Activated CD8-positive, alpha-beta T cell treated with anti-CD3 and anti-CD28 coated beads, Interleukin-2, amount 10 ng/mL, durations not matched to agents 7 days and 5 days (primary cell): ENCODE measurements at regions not wholly inside any gene's neighbourhood (a gene's known extent, or its start where the extent isn't known, plus 50 kb on each side); places are given as distances from the start of the nearest gene placed in this dataset.

Experiments used
- ATAC-seq: fragments of 150-1000 bp; cut with Tn5 transposase; one replicate; pipeline ENCODE4 v1.10.0; 2021; ENCODE audit warnings: moderate library complexity
- CTCF ChIA-PET: fragments of 350-600 bp; sonication (Branson Sonifier 250); formaldehyde crosslinking; loops from one replicate; lab custom pipeline; 2021; ENCODE audit warnings: antibody characterized with exemption; lab: Charles Lee
- POLR2A ChIA-PET: fragments of 350-600 bp; sonication (Branson Sonifier 250); formaldehyde crosslinking; loops from one replicate; lab custom pipeline; 2021; ENCODE audit warnings: antibody characterized with exemption; lab: Charles Lee
- DNase-seq: peaks from one replicate; pipeline ENCODE4 v3.0.0-alpha.2; 2020
- H3K27ac Mint-ChIP-seq: one replicate; pipeline ENCODE4 v1.8.0; 2021; ENCODE audit warnings: mild to moderate bottlenecking, mixed read lengths
- H3K27me3 Mint-ChIP-seq: one replicate; pipeline ENCODE4 v1.8.0; 2021; ENCODE audit warnings: low read depth, mixed read lengths
- H3K36me3 Mint-ChIP-seq: one replicate; pipeline ENCODE4 v1.8.0; 2021; ENCODE audit warnings: low read depth, mixed read lengths
- H3K4me1 Mint-ChIP-seq: one replicate; pipeline ENCODE4 v1.8.0; 2021; ENCODE audit warnings: low read depth, mixed read lengths
- H3K4me3 Mint-ChIP-seq: one replicate; pipeline ENCODE4 v1.8.0; 2021; ENCODE audit warnings: mild to moderate bottlenecking, mixed read lengths
- H3K9me3 Mint-ChIP-seq: one replicate; pipeline ENCODE4 v1.8.0; 2022; ENCODE audit warnings: mixed read lengths; ENCODE audit not compliant: insufficient read depth

GRCh38 chr2:21715887-21716286 lies 592.1 kb downstream of the TDRD15 start:
- ChIA-PET CTCF (no interaction called here), POLR2A (no interaction called here)
- ATAC-seq (no peak), DNase-seq (no peak)
- Mint-ChIP-seq H3K27ac (no peak overlapping the region), H3K36me3 (no peaks in the 10 kb centered on the region), H3K9me3 (no peaks in the 10 kb centered on the region), H3K4me1 (no peaks in the 10 kb centered on the region), H3K4me3 (no peak overlapping the region), H3K27me3 (no peaks in the 10 kb centered on the region)

- H3K9me3 Mint-ChIP-seq, result peaks cover 16% of the 10 kb centered on the region
- ChIA-PET POLR2A (no interaction called here), CTCF (no interaction called here)
- H3K4me3 Mint-ChIP-seq, result no peak overlapping the region
- no peak for ATAC-seq
- no peaks in the 10 kb centered on the region for H3K27me3 Mint-ChIP-seq
- H3K36me3 Mint-ChIP-seq, result no peaks in the 10 kb centered on the region
- no peaks in the 10 kb centered on the region for H3K4me1 Mint-ChIP-seq
- no peak for DNase-seq
- H3K27ac Mint-ChIP-seq, result no peak overlapping the region
Observed at GRCh38 chr2:21727101-21727500, 603.3 kb downstream of the TDRD15 start.

DNA sequence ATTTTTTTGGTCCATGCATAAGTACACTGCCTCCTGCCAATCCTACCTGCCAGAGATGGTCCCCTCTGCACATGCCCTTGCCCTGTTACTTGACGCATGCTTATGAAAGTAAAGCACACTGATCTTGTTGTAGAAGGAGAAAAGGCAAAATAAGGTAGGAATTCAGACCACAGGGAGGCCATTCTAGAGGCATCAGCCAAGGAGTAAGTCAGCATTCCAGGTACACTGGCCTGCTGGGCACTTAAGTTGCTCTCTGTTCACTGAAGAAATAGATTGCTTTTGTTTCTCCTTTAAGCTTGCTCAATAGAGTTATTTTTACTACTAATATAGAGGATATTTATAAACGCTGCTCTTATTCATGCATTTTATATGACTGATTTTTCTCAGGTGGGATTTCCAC lies 604.4 kb downstream of the TDRD15 start:
- ChIA-PET POLR2A (no interaction called here), CTCF (no interaction called here)
- H3K9me3 Mint-ChIP-seq, result peaks cover 16% of the 10 kb centered on the region
- no peak for DNase-seq
- ATAC-seq, result no peak
- no peaks in the 10 kb centered on the region for H3K4me1 Mint-ChIP-seq
- no peaks in the 10 kb centered on the region for H3K36me3 Mint-ChIP-seq
- no peaks in the 10 kb centered on the region for H3K27me3 Mint-ChIP-seq
- H3K4me3 Mint-ChIP-seq, result no peak overlapping the region
- no peak overlapping the region for H3K27ac Mint-ChIP-seq

GRCh38 chr2:21730141-21730540 lies 606.4 kb downstream of the TDRD15 start:
- ChIA-PET POLR2A (no interaction called here), CTCF (no interaction called here)
- Mint-ChIP-seq H3K4me1 (no peaks in the 10 kb centered on the region), H3K27ac (no peak overlapping the region), H3K4me3 (no peak overlapping the region), H3K36me3 (no peaks in the 10 kb centered on the region), H3K9me3 (peaks cover 11% of the 10 kb centered on the region), H3K27me3 (no peaks in the 10 kb centered on the region)
- no peak for ATAC-seq
- DNase-seq, result no peak

DNA sequence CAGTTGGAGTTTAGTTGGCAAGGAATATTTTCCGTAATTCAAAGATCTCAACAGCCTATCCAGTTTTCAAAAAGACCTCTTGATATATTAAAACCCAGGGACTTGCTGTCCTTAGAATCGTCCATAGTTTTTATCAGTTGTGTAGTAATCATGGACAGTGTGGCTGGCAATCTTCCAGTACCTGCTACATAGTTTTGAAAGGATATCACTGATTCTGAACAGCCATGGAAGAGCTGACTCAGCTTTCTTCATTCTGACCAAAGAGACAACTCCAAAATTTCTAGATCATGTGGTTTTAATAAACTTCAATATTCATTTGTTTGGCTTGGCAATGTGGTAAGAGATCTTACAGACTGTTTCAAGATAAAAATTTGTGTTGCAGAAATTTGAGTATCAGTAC lies 616.7 kb downstream of the TDRD15 start:
- peaks cover 8% of the 10 kb centered on the region for H3K9me3 Mint-ChIP-seq
- CTCF ChIA-PET, result no interaction called here
- ATAC-seq, result no peak
- DNase-seq, result no peak
- POLR2A ChIA-PET, result no interaction called here
- H3K27me3 Mint-ChIP-seq, result no peaks in the 10 kb centered on the region
- no peaks in the 10 kb centered on the region for H3K4me1 Mint-ChIP-seq
- no peak overlapping the region for H3K4me3 Mint-ChIP-seq
- no peaks in the 10 kb centered on the region for H3K36me3 Mint-ChIP-seq
- no peak overlapping the region for H3K27ac Mint-ChIP-seq

DNA sequence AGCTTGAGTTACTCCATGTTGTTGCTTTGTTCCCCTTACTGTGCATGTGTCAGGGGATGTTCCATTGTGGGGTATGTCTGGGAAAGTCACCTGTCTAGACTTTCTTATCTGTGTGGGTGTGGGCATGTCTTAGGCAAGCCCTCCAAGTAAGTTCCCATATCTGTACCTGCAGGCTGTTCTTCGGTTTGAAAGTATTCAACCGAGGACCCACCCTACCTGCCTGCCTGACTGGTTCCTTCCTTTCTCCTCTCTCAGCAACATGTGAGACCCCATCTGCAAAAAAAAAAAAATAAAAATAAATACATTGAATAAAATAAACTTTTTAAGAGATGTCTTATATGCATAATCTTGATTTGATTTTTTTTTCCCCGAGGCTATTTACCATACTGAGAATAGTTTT lies 622.7 kb downstream of the TDRD15 start:
- ChIA-PET CTCF (no interaction called here), POLR2A (no interaction called here)

GRCh38 chr2:21748501-21748900 lies 624.7 kb downstream of the TDRD15 start:
- Mint-ChIP-seq H3K9me3 (peaks cover 21% of the 10 kb centered on the region), H3K36me3 (no peaks in the 10 kb centered on the region), H3K27me3 (no peaks in the 10 kb centered on the region), H3K4me3 (no peak overlapping the region), H3K27ac (no peak overlapping the region), H3K4me1 (no peaks in the 10 kb centered on the region)
- ChIA-PET POLR2A (no interaction called here), CTCF (no interaction called here)
- ATAC-seq (no peak), DNase-seq (no peak)

More for the DNA sequence above, 622.7 kb downstream of the TDRD15 start:
- no peak overlapping the region for H3K4me3 Mint-ChIP-seq
- peaks cover 18% of the 10 kb centered on the region for H3K9me3 Mint-ChIP-seq
- no peaks in the 10 kb centered on the region for H3K27me3 Mint-ChIP-seq
- H3K27ac Mint-ChIP-seq, result no peak overlapping the region
- no peak for ATAC-seq
- no peak for DNase-seq
- no peaks in the 10 kb centered on the region for H3K4me1 Mint-ChIP-seq
- no peaks in the 10 kb centered on the region for H3K36me3 Mint-ChIP-seq

DNA sequence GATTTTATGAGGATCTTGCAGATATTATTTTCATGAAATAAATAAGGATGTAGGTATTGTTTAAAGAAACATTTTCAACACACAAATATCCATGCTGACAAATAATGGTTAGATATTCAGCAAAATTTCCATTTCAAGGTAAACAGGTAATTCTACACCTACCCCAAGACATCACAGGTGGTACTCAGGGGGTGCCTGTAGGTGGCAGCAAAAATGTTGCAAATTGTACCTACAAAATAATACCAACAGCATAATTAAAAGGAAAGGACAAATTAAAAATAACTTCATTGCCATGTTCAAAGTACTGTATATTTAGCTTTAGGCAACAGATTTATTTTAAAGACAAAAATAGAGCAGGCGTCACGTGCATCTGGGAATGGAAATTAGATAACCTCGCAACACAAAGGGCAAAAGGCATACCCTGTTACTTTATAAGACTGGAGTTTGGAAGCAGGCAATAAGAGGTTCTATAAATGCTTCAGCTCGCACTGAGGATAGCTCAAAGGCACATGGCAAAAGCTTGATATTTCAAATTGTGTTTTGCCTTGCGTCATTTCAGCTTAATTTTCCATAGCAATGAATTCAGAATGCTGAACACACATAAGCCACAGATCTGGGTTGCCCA lies 630.5 kb downstream of the TDRD15 start:
- H3K27ac Mint-ChIP-seq, result no peak overlapping the region
- H3K36me3 Mint-ChIP-seq, result no peaks in the 10 kb centered on the region
- ChIA-PET POLR2A (no interaction called here), CTCF (no interaction called here)
- H3K4me1 Mint-ChIP-seq, result no peaks in the 10 kb centered on the region
- peaks cover 11% of the 10 kb centered on the region for H3K9me3 Mint-ChIP-seq
- ATAC-seq, result no peak
- H3K27me3 Mint-ChIP-seq, result no peaks in the 10 kb centered on the region
- no peak for DNase-seq
- H3K4me3 Mint-ChIP-seq, result no peak overlapping the region

DNA sequence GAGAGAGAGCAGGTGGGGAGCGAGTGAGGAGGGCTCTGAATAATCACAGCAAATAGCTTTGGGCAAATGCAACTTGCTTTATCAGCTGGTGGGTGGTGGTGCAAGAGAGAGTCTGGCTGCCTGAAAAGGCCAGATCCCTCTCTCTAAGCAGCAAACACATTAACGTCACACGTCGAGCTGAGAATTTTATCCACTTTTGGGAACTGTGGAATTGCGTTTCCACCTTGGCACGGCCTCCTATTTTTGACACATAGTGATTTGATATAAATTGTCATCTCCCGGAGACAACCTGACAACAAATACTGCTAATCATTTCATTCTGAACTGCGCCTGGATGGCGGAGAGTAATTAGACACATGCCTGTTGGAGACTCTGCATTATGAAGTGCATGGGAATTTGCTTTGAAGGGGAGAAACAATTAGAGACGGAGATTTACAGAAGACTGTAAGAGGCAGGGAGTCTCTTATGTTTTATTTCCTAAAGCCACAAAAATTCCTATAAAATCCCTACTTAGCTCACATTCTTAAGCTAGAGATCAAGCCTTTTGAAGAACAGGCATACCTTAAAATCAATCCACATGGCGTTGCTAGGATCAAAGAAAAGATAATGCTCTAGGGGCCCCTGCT lies 634.1 kb downstream of the TDRD15 start:
- POLR2A ChIA-PET, result no interaction called here
- ATAC-seq (no peak), DNase-seq (no peak)
- Mint-ChIP-seq H3K9me3 (peaks cover 11% of the 10 kb centered on the region), H3K27ac (no peak overlapping the region), H3K36me3 (no peaks in the 10 kb centered on the region), H3K27me3 (no peaks in the 10 kb centered on the region), H3K4me3 (no peak overlapping the region), H3K4me1 (no peaks in the 10 kb centered on the region)
- CTCF ChIA-PET, result interaction anchor here (0.6 kb wide), 1 partner anchor 166 kb away, joined by 3 read pairs; no protein-coding TSS in a partner anchor

DNA sequence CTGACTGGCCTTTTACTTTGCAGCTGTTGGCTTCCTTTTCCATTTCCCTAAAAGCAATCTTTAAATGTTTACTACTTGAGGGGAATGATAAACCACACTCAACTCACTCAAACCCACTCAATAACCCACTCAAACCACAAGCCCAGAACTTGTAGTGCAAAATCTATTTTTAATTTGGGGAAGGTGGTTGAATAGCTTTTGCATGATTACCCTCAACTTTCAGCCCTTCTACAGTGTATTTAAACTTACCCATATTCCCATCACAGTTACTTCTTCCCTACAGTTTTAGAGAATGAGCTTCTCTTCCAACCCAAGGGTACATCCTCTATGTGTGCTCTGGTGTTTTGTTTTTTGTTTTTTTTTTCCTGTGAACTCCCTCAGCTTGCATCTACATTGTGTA lies 636.1 kb downstream of the TDRD15 start:
- ChIA-PET POLR2A (no interaction called here), CTCF (no interaction called here)
- Mint-ChIP-seq H3K36me3 (no peaks in the 10 kb centered on the region), H3K4me1 (no peaks in the 10 kb centered on the region), H3K9me3 (peaks cover 4% of the 10 kb centered on the region), H3K27ac (no peak overlapping the region), H3K4me3 (no peak overlapping the region), H3K27me3 (no peaks in the 10 kb centered on the region)
- DNase-seq (no peak), ATAC-seq (no peak)

- ChIA-PET POLR2A (no interaction called here), CTCF (no interaction called here)
- no peak for DNase-seq
- ATAC-seq, result no peak
- Mint-ChIP-seq H3K4me1 (no peaks in the 10 kb centered on the region), H3K9me3 (peaks cover 4% of the 10 kb centered on the region), H3K27me3 (no peaks in the 10 kb centered on the region), H3K36me3 (no peaks in the 10 kb centered on the region), H3K4me3 (no peak overlapping the region), H3K27ac (no peak overlapping the region)
Observed at GRCh38 chr2:21761361-21761760, 637.6 kb downstream of the TDRD15 start.

GRCh38 chr2:21763501-21763900 lies 639.7 kb downstream of the TDRD15 start:
- Mint-ChIP-seq H3K4me1 (no peaks in the 10 kb centered on the region), H3K9me3 (peaks cover 7% of the 10 kb centered on the region), H3K4me3 (no peak overlapping the region), H3K27ac (no peak overlapping the region), H3K27me3 (no peaks in the 10 kb centered on the region), H3K36me3 (no peaks in the 10 kb centered on the region)
- no peak for ATAC-seq
- ChIA-PET CTCF (no interaction called here), POLR2A (interaction anchor here (0.8 kb wide), 1 partner anchor 177 kb away, joined by 4 read pairs; no protein-coding TSS in a partner anchor)
- no peak for DNase-seq
